ENCODE measurements at regions not wholly inside any gene's neighbourhood (a gene's known extent, or its start where the extent isn't known, plus 50 kb on each side); places are given as distances from the start of the nearest gene placed in this dataset.
"Not testable (repeated sequence)": the region's sequence is repeated elsewhere in the genome, so short reads cannot be mapped to it uniquely, and the experiment has no call there.

DNA sequence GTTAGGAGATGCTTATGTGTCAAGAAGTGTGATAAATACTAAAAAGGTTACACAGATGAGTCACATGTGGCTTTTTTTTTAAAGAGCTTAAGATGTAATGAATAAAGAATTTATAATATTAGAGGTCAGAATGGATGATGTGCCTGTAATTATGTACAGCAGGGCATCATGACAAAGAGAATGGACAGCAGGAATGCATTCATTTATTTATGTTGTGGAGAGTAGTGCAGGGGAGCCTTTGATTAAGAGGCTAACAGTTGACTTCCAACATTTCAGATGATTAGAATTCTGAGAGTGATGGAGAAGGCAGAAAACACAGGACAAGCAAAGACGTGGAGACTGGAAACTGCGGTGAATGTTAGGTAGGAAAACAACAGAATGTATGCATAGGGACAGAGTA lies 691.4 kb upstream of the POM121L12 start:
- TF ChIP-seq, protein P1, sequence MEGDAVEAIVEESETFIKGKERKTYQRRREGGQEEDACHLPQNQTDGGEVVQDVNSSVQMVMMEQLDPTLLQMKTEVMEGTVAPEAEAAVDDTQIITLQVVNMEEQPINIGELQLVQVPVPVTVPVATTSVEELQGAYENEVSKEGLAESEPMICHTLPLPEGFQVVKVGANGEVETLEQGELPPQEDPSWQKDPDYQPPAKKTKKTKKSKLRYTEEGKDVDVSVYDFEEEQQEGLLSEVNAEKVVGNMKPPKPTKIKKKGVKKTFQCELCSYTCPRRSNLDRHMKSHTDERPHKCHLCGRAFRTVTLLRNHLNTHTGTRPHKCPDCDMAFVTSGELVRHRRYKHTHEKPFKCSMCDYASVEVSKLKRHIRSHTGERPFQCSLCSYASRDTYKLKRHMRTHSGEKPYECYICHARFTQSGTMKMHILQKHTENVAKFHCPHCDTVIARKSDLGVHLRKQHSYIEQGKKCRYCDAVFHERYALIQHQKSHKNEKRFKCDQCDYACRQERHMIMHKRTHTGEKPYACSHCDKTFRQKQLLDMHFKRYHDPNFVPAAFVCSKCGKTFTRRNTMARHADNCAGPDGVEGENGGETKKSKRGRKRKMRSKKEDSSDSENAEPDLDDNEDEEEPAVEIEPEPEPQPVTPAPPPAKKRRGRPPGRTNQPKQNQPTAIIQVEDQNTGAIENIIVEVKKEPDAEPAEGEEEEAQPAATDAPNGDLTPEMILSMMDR (IDR thresholded peaks at IDR 0.05; ENCODE audit: extremely low read depth, insufficient read depth, missing control alignments): no peak
- no peak for DNase-seq (ENCODE audit: low spot score)
- in situ Hi-C loops (cut with MboI; ENCODE audit: low pct_unique_long_range_greater_than_20kb, low sequenced_read_pairs, unreplicated experiment): no loop called here

DNA sequence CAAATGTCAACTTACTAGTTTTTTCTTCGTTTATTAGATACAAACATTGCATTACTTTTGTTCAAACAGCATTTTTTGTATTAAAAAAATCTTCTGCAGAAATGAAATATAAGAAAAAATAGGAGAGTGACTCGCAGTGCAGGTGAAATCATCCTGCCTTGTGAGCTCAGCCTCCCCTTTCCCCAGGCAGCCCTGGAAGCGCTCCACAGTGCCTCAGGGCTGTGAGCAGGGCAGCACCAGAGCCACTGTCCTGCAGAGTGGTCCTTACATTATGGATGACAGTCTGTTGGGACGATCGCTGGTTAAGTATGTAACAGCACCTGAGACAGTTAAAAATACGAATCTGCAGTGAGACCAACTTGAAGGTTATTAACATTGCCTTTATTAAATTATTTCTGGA lies 695.4 kb upstream of the POM121L12 start:
- TF ChIP-seq, protein P1 (IDR thresholded peaks at IDR 0.05; ENCODE audit: extremely low read depth, insufficient read depth, missing control alignments): no peak
- in situ Hi-C loops (cut with MboI; ENCODE audit: low pct_unique_long_range_greater_than_20kb, low sequenced_read_pairs, unreplicated experiment): no loop called here
- DNase-seq (ENCODE audit: low spot score): no peak

DNA sequence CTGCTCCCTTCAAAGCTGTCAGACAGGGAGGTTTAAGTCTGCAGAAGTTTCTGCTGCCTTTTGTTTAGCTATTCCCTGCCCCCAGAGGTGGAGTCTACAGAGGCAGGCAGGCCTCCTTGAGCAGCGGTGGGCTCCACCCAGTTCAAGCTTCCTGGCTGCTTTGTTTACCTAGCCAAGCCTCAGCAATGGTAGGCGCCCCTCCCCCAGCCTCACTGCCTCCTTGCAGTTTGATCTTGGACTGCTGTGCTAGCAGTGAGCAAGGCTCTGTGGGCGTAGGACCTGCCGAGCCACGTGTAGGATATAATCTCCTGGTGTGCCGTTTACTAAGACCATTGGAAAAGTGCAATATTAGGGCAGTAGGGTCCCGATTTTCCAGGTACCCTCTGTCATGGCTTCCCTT lies 707.1 kb upstream of the POM121L12 start:
- in situ Hi-C loops (cut with MboI; ENCODE audit: low pct_unique_long_range_greater_than_20kb, low sequenced_read_pairs, unreplicated experiment); DNase-seq (ENCODE audit: low spot score): not testable (repeated sequence)

DNA sequence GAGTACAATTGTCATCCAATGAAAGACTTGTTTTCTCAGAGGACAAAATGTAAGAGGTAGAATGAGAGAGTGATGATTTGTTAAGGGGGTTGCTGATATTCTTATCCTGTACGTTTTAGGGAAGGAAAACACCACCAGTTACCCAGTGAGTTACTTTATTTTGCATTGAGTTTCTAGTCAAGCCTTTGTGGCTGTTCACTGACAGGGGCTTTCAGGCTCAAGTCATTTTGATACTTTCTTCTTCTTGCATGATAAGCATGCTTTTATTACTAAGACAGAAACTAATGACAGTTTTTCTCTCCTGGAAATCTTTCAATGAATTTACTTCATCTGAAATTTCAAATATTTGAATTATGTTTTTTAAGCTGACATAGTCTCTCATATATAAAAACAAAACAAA lies 710.2 kb upstream of the POM121L12 start:
- in situ Hi-C loops (cut with MboI; ENCODE audit: low pct_unique_long_range_greater_than_20kb, low sequenced_read_pairs, unreplicated experiment): no loop called here
- DNase-seq (ENCODE audit: low spot score): peak; percentile 29
- TF ChIP-seq, protein P1 (IDR thresholded peaks at IDR 0.05; ENCODE audit: extremely low read depth, insufficient read depth, missing control alignments): no peak

DNA sequence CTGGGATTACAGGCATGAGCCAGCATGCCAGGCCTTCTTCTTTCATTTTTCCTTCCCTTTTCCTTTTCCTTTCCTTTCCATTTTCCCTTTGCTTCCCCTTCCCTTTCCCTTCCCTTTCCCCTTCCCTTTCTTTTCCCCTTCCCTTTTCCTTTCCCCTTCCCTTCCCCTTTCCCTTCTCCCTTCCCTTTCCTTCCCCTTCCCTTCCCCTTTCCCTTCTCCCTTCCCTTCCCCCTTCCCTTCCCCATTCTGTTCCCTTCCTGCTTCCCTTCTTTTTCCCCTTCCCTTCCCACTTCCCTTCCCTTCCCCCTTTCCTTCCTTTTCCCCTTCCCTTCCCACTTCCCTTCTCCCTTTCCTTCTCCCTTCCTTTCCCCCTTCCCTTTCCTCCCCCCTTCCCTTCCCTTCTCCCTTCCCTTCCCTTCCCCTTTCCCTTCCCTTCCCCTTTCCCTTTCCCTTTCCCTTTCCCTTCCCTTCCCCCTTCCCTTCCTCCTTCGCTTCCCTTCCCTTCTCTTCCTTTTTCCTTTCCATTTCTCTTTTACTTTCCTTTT lies 712.2 kb upstream of the POM121L12 start:
- DNase-seq (ENCODE audit: low spot score): no peak
- TF ChIP-seq, protein P1 (IDR thresholded peaks at IDR 0.05; ENCODE audit: extremely low read depth, insufficient read depth, missing control alignments): no peak

DNA sequence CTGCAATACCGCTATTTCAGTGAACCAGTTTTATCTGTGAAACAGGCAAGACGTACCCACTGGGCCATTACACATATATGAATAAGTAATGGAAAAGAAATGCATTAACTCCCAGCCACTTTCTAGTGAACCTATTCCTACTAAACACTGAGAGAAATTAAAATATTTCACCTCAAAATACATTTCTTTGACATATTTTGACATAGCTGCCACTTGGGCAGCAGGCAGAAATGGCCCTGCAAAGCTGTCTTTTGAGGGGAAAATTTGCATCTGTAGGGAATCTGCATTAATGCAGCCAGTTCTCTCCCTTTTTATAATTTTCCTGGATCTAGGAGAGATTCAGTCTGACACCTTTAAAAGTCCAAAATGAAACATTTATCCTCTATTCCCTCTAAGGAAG lies 714.8 kb upstream of the POM121L12 start:
- TF ChIP-seq, protein P1 (IDR thresholded peaks at IDR 0.05; ENCODE audit: extremely low read depth, insufficient read depth, missing control alignments): no peak
- in situ Hi-C loops (cut with MboI; ENCODE audit: low pct_unique_long_range_greater_than_20kb, low sequenced_read_pairs, unreplicated experiment): no loop called here
- no peak for DNase-seq (ENCODE audit: low spot score)

More for the DNA sequence above, 712.2 kb upstream of the POM121L12 start:
- in situ Hi-C loops (cut with MboI; ENCODE audit: low pct_unique_long_range_greater_than_20kb, low sequenced_read_pairs, unreplicated experiment): no loop called here

DNA sequence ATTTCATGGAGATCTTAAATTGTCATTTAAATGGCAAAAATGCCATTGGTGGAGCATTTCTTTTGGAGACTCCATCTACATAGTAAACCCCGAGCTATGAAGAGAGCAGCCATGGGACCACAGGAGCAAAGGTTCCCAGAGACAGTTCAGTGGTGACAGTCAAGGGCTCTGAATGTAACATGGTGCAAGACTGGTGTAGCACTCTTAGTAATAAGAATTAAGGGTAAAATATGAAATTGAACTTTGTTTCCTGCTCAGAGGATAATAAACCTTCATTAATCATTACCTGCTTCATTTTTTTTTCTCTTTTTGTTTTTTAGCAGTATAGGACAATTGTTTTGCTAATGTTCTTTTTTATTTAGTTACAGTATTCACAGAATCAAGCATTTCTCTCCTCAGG lies 717.5 kb upstream of the POM121L12 start:
- TF ChIP-seq, protein P1 (IDR thresholded peaks at IDR 0.05; ENCODE audit: extremely low read depth, insufficient read depth, missing control alignments): no peak
- no peak for DNase-seq (ENCODE audit: low spot score)
- in situ Hi-C loops (cut with MboI; ENCODE audit: low pct_unique_long_range_greater_than_20kb, low sequenced_read_pairs, unreplicated experiment): no loop called here
